Astrocyte (in vitro differentiated cells and primary cell): ENCODE measurements at regions not wholly inside any gene's neighbourhood (a gene's known extent, or its start where the extent isn't known, plus 50 kb on each side); places are given as distances from the start of the nearest gene placed in this dataset.

Experiments used
- EZH2 ChIP-seq: IDR thresholded peaks from 2 replicates; pipeline ENCODE4 v1.6.1; 2012; ENCODE audit warnings: mild to moderate bottlenecking, low read length, inconsistent platforms; ENCODE audit not compliant: insufficient read depth
- TF ChIP-seq, protein P1 (sequence below): IDR thresholded peaks from 2 replicates; pipeline ENCODE4 v1.5.1; 2011; ENCODE audit warnings: low read depth, mild to moderate bottlenecking, inconsistent platforms, low read length, moderate library complexity; ENCODE audit not compliant: insufficient read depth

DNA sequence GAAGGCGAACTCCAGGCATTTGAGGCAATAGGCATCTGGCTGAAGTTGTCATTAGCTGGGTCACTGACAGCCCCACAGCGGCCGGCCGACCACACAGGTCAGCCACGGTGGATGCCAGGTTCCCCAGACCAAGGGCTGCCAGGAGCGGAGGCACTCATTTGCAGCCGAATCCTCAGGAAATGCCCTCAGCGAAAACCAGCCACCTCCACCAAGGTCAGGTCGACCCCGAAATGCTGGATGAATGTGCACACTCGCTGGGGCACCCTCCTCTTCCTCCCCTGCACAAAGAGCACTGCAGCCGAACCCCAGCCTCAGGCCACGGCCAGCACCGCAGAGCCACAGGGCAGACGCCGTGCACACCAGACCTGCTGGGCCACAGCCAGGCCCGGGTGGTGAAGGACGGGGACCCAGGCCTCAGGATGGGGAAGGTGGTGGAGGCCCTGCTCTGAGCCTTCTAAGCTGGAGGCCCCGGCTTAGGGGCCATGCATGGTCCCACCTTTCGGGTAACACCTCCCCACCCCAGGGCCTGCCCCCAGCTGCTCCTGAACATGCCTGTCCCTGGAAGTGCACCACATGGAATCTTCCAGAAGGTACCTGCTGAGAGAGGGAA, 206.0 kb downstream of the BRD1 start:
- TF ChIP-seq, protein P1, sequence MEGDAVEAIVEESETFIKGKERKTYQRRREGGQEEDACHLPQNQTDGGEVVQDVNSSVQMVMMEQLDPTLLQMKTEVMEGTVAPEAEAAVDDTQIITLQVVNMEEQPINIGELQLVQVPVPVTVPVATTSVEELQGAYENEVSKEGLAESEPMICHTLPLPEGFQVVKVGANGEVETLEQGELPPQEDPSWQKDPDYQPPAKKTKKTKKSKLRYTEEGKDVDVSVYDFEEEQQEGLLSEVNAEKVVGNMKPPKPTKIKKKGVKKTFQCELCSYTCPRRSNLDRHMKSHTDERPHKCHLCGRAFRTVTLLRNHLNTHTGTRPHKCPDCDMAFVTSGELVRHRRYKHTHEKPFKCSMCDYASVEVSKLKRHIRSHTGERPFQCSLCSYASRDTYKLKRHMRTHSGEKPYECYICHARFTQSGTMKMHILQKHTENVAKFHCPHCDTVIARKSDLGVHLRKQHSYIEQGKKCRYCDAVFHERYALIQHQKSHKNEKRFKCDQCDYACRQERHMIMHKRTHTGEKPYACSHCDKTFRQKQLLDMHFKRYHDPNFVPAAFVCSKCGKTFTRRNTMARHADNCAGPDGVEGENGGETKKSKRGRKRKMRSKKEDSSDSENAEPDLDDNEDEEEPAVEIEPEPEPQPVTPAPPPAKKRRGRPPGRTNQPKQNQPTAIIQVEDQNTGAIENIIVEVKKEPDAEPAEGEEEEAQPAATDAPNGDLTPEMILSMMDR = no peak
- no peak for TF ChIP-seq EZH2
